Epithelial cell of proximal tubule (primary cell): ENCODE measurements at regions not wholly inside any gene's neighbourhood (a gene's known extent, or its start where the extent isn't known, plus 50 kb on each side); places are given as distances from the start of the nearest gene placed in this dataset.
"Not testable (repeated sequence)": the region's sequence is repeated elsewhere in the genome, so short reads cannot be mapped to it uniquely, and the experiment has no call there.

Experiments
- DNase-seq: peaks from one replicate; pipeline ENCODE4 v3.0.0-alpha.2; 2011; ENCODE audit warnings: low read depth
- H3K4me3 ChIP-seq: 2 replicates; pipeline ENCODE4 v1.5.1; 2011; ENCODE audit warnings: low read depth, mild to moderate bottlenecking, low read length
- TF ChIP-seq, protein P1 (sequence below): conservative IDR thresholded peaks from 2 replicates; pipeline ENCODE4 v1.5.1; 2012; ENCODE audit warnings: low read depth, mild to moderate bottlenecking, low read length

GRCh38 chr6:125623085-125623484, 126.3 kb upstream of the HEY2 start:
- H3K4me3 ChIP-seq, result no peak overlapping the region
- TF ChIP-seq, protein P1, sequence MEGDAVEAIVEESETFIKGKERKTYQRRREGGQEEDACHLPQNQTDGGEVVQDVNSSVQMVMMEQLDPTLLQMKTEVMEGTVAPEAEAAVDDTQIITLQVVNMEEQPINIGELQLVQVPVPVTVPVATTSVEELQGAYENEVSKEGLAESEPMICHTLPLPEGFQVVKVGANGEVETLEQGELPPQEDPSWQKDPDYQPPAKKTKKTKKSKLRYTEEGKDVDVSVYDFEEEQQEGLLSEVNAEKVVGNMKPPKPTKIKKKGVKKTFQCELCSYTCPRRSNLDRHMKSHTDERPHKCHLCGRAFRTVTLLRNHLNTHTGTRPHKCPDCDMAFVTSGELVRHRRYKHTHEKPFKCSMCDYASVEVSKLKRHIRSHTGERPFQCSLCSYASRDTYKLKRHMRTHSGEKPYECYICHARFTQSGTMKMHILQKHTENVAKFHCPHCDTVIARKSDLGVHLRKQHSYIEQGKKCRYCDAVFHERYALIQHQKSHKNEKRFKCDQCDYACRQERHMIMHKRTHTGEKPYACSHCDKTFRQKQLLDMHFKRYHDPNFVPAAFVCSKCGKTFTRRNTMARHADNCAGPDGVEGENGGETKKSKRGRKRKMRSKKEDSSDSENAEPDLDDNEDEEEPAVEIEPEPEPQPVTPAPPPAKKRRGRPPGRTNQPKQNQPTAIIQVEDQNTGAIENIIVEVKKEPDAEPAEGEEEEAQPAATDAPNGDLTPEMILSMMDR, result no peak
- DNase-seq, result no peak

GRCh38 chr6:125631165-125631564, 118.3 kb upstream of the HEY2 start:
- DNase-seq, result no peak
- TF ChIP-seq, protein P1, result no peak
- H3K4me3 ChIP-seq, result no peak overlapping the region

- not testable (repeated sequence) for DNase-seq, H3K4me3 ChIP-seq
Observed at GRCh38 chr6:125636011-125636410, 113.4 kb upstream of the HEY2 start.

GRCh38 chr6:125636671-125637070, 112.8 kb upstream of the HEY2 start:
- DNase-seq, result no peak
- TF ChIP-seq, protein P1, result no peak
- H3K4me3 ChIP-seq, result no peak overlapping the region

- H3K4me3 ChIP-seq, result no peak overlapping the region
- no peak for DNase-seq
- TF ChIP-seq, protein P1, result no peak
Observed at GRCh38 chr6:125637207-125637606, 112.2 kb upstream of the HEY2 start.

DNA sequence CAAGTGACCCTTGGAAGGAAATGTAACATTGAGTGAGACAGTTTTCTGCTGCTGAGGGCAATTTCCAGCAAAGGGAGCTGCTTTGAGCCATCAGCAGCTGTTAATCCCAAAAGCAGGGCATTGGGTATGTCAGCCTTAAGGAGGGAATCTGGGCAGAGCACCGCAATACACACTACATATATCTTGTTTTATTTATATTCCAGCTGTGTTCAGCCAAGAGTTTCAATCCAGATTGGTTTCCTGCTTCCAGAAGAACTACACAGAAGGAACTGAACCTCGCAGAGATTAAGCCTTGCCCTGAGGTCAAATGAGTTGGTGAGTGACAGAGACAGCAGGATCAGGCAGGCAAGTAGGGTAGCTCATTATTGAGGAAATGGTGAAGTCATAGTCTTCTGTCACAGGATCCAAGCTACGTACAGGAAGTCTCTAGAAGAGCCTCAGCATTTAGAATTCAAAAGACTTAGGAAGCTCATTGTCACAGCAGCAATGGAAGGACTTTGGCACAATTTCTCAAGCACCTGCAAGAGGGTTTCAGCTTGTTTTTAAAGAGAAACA, 109.9 kb upstream of the HEY2 start:
- H3K4me3 ChIP-seq, result no peak overlapping the region
- DNase-seq, result no peak
- TF ChIP-seq, protein P1, result no peak

DNA sequence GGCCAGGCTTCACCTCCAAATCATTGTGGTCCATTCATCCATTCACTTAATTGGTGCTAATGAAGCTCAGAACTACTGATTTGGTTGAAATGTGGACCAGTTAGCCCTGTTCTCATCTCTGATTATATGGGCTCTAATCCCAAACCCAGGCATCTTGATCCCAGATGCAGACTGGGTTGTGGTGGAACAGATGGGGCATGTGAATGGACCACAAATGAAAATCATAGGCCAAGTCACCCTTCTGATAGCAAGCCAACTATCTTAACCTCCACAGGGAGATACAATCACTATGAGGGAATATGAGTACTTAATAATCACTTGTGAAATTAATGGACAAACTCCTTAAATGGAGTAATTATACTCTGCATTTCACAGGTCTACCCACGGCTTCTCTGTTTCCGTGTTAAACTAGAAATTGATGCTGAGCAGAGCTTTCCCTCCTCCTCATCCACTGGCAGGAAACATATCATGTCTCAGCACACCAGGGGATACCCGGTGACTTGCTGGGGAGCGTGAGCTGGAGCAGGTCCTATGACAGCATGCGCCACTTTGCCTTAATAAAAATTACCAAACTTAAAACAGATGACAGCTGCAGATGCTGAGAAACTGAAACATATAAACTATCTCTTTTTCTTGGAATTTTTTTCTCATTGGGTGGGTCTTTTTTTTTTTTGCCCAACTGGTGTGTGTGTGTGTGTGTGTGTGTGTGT, 108.8 kb upstream of the HEY2 start:
- DNase-seq, result no peak
- H3K4me3 ChIP-seq, result no peak overlapping the region
- TF ChIP-seq, protein P1, result no peak

- DNase-seq, H3K4me3 ChIP-seq: not testable (repeated sequence)
Observed at GRCh38 chr6:125643967-125644661, 105.3 kb upstream of the HEY2 start.
